ENCODE measurements at regions not wholly inside any gene's neighbourhood (a gene's known extent, or its start where the extent isn't known, plus 50 kb on each side); places are given as distances from the start of the nearest gene placed in this dataset.

DNA sequence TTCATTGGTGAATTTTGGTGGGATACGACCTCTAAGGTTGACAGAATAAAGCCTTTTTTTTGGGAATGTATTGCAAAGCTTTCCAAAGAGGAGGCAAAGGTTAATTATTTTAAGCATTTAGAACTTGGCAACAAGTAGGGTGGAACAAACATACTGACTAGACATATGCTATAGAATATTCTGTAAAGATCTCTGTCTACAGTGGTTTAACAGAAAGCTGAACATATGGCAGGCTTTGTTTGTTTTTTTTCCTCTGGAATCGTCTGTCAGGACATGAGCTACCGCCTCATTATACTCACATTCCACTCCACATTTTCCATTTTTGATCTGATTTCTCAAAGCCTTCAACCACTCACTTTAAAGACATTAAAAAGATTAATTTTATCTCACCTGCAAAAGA lies 153.4 kb upstream of the PELI2 start:
- Histone ChIP-seq H3K36me3 (ENCODE audit: control insufficient read depth in 2 of 2, extremely low read depth in 1 of 2, insufficient read depth in 2 of 2, low read length in 2 of 2) (no peaks in the 10 kb centered on the region), H3K9me1 (replicated peaks; ENCODE audit: control insufficient read depth, extremely low read depth, insufficient read depth, low read length) (no peaks in the 10 kb centered on the region), H3K4me2 (ENCODE audit: insufficient read depth, low read length) (no peak overlapping the region), H3K27ac (ENCODE audit: insufficient read depth, low read depth, low read length) (no peak overlapping the region), H3K9ac (replicated peaks; ENCODE audit: extremely low read depth, insufficient read depth, low read length) (no peak overlapping the region), H3K4me1 (ENCODE audit: control insufficient read depth, extremely low read depth, insufficient read depth, low read length) (no peaks in the 10 kb centered on the region), H4K20me1 (replicated peaks; ENCODE audit: control insufficient read depth, extremely low read depth, insufficient read depth, low read length) (no peaks in the 10 kb centered on the region), H3K4me3 (replicated peaks in 1 of 3; ENCODE audit: insufficient read depth in 1 of 3, low read depth in 1 of 3, low read length in 3 of 3) (no peak overlapping the region), H3K79me2 (ENCODE audit: control insufficient read depth, insufficient read depth, low read length) (no peaks in the 10 kb centered on the region), H3K27me3 (ENCODE audit: control insufficient read depth in 2 of 2, insufficient read depth in 2 of 2, low read length in 2 of 2) (no peaks in the 10 kb centered on the region), H3K9me3 (replicated peaks; ENCODE audit: control insufficient read depth, insufficient read depth, low read length) (no peaks in the 10 kb centered on the region), H2AFZ (ENCODE audit: low read depth, low read length) (no peak overlapping the region)
- no peak for FAIRE-seq
- CTCF ChIA-PET: interaction anchor here (1.4 to 2.4 kb wide), 2 partner anchors 18 to 233 kb away, joined by 3 to 6 read pairs; no protein-coding TSS in a partner anchor
- intact Hi-C loops (cut with micrococcal nuclease) (no loop called here), dilution Hi-C loops (cut with MboI; ENCODE audit: extremely low pct_ligation_motif_present, low sequenced_read_pairs) (no loop called here)
- DNase-seq (ENCODE audit: low read depth, low spot score): no peak
- POLR2A ChIA-PET: no interaction called here
- TF ChIP-seq MYC (IDR thresholded peaks at IDR 0.05; ENCODE audit: low read depth, low read length) (no peak), JUN (IDR thresholded peaks at IDR 0.05; ENCODE audit: borderline replicate concordance, insufficient read depth, insufficient read length, low read depth) (no peak), EZH2 (IDR thresholded peaks at IDR 0.05; ENCODE audit: borderline replicate concordance, low read depth, low read length, severe bottlenecking) (no peak)
- TF ChIP-seq, protein P1, sequence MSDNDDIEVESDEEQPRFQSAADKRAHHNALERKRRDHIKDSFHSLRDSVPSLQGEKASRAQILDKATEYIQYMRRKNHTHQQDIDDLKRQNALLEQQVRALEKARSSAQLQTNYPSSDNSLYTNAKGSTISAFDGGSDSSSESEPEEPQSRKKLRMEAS (IDR thresholded peaks at IDR 0.05; ENCODE audit: insufficient read depth, insufficient read length): no peak
- no TSS peak for BruUV-seq (replicated peaks)

DNA sequence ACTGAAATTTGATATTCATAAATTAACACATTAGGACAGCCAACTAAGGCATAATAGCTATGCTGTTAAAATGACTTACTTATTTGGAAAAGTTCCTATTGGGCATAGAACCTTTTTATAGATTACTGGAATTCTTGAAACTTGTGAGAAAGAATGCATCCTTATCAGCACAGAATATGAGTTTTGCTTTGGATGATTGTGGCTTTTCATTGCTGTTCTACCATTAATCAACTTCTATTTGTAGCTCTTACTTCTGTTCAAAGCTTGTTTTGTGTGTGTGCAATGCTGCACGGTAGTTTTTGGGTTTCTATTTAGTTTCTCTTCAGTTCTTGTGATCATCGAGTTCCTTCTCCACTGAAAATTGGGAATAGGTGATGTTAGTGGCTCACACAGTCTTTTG lies 152.4 kb upstream of the PELI2 start:
- no peaks in the 10 kb centered on the region for H3K9me1 ChIP-seq (replicated peaks; ENCODE audit: control insufficient read depth, extremely low read depth, insufficient read depth, low read length)
- no peak overlapping the region for H3K4me2 ChIP-seq (ENCODE audit: insufficient read depth, low read length)
- H3K9ac ChIP-seq (replicated peaks; ENCODE audit: extremely low read depth, insufficient read depth, low read length): no peak overlapping the region
- DNase-seq (ENCODE audit: low read depth, low spot score): no peak
- no peak overlapping the region for H3K27ac ChIP-seq (ENCODE audit: insufficient read depth, low read depth, low read length)
- no peaks in the 10 kb centered on the region for H3K36me3 ChIP-seq (ENCODE audit: control insufficient read depth in 2 of 2, extremely low read depth in 1 of 2, insufficient read depth in 2 of 2, low read length in 2 of 2)
- POLR2A ChIA-PET: no interaction called here
- H3K9me3 ChIP-seq (replicated peaks; ENCODE audit: control insufficient read depth, insufficient read depth, low read length): no peaks in the 10 kb centered on the region
- no peak for TF ChIP-seq POLR2A (IDR thresholded peaks at IDR 0.05; ENCODE audit: low read depth, low read length)
- TF ChIP-seq, protein P1 (IDR thresholded peaks at IDR 0.05; ENCODE audit: insufficient read depth, insufficient read length): no peak
- no TSS peak for BruUV-seq (replicated peaks)
- FAIRE-seq: no peak
- H3K4me1 ChIP-seq (ENCODE audit: control insufficient read depth, extremely low read depth, insufficient read depth, low read length): no peaks in the 10 kb centered on the region
- no peaks in the 10 kb centered on the region for H3K79me2 ChIP-seq (ENCODE audit: control insufficient read depth, insufficient read depth, low read length)
- dilution Hi-C loops (cut with MboI; ENCODE audit: extremely low pct_ligation_motif_present, low sequenced_read_pairs) (no loop called here), intact Hi-C loops (cut with micrococcal nuclease) (no loop called here)
- CTCF ChIA-PET: interaction anchor here (1.0 to 2.4 kb wide), 5 partner anchors 9 to 374 kb away, joined by 3 to 6 read pairs (median 4); no protein-coding TSS in a partner anchor
- no peaks in the 10 kb centered on the region for H3K27me3 ChIP-seq (ENCODE audit: control insufficient read depth in 2 of 2, insufficient read depth in 2 of 2, low read length in 2 of 2)
- H2AFZ ChIP-seq (ENCODE audit: low read depth, low read length): no peak overlapping the region
- no peaks in the 10 kb centered on the region for H4K20me1 ChIP-seq (replicated peaks; ENCODE audit: control insufficient read depth, extremely low read depth, insufficient read depth, low read length)
- no peak overlapping the region for H3K4me3 ChIP-seq (replicated peaks in 1 of 3; ENCODE audit: insufficient read depth in 1 of 3, low read depth in 1 of 3, low read length in 3 of 3)
